Loucy (cell line): ENCODE measurements at regions not wholly inside any gene's neighbourhood (a gene's known extent, or its start where the extent isn't known, plus 50 kb on each side); places are given as distances from the start of the nearest gene placed in this dataset.

ENCODE experiments used
- H2AFZ ChIP-seq: fragments of 200-600 bp; sonication (generic); 2 replicates; pipeline ENCODE4 v1.6.0; 2016; ENCODE audit warnings: antibody characterized with exemption, mild to moderate bottlenecking, low read length, moderate library complexity
- H3F3A ChIP-seq: fragments of 200-600 bp; 2 replicates; pipeline ENCODE4 v1.6.0; 2016; ENCODE audit warnings: antibody characterized with exemption, low read depth, mild to moderate bottlenecking
- H3K27me3 ChIP-seq: fragments of 200-600 bp; sonication (generic); 2 replicates; pipeline ENCODE4 v1.6.1; 2014; ENCODE audit warnings: low read length, mild to moderate bottlenecking; ENCODE audit not compliant: insufficient read depth, poor library complexity, severe bottlenecking
- H3K36me3 ChIP-seq: fragments of 200-600 bp; sonication (generic); 2 replicates; pipeline ENCODE4 v1.6.1; 2016; ENCODE audit warnings: low read length; ENCODE audit not compliant: insufficient read depth
- H3K4me1 ChIP-seq: fragments of 200-600 bp; sonication (generic); 2 replicates; pipeline ENCODE4 v1.5.1; 2014; ENCODE audit warnings: low read length, mild to moderate bottlenecking; ENCODE audit not compliant: insufficient read depth, poor library complexity, severe bottlenecking
- H3K4me2 ChIP-seq: fragments of 200-600 bp; sonication (generic); 2 replicates; pipeline ENCODE4 v1.6.0; 2014; ENCODE audit warnings: antibody characterized with exemption, low read length, low read depth, mild to moderate bottlenecking; ENCODE audit not compliant: poor library complexity, severe bottlenecking
- H3K4me3 ChIP-seq: fragments of 200-600 bp; sonication (generic); 2 replicates; pipeline ENCODE4 v1.5.1; 2014; ENCODE audit warnings: low read length, mild to moderate bottlenecking, mixed read lengths; ENCODE audit not compliant: poor library complexity, severe bottlenecking
- H3K79me2 ChIP-seq: fragments of 200-600 bp; sonication (generic); 2 replicates; pipeline ENCODE4 v1.6.1; 2014; ENCODE audit warnings: low read length; ENCODE audit not compliant: insufficient read depth
- H3K9ac ChIP-seq: fragments of 200-600 bp; sonication (generic); 2 replicates; pipeline ENCODE4 v1.6.0; 2014; ENCODE audit warnings: mild to moderate bottlenecking, low read depth, low read length, moderate library complexity; ENCODE audit not compliant: poor library complexity, severe bottlenecking
- H3K9me2 ChIP-seq: fragments of 200-600 bp; sonication (generic); replicated peaks from 2 replicates; pipeline ENCODE4 v1.6.1; 2016; ENCODE audit warnings: low read depth, low read length, mixed read lengths
- H3K9me3 ChIP-seq: fragments of 200-600 bp; sonication (generic); 2 replicates; pipeline ENCODE4 v1.6.1; 2014; ENCODE audit warnings: mild to moderate bottlenecking, antibody characterized with exemption, low read length, low read depth; ENCODE audit not compliant: insufficient read depth
- H4K20me1 ChIP-seq: fragments of 200-600 bp; sonication (generic); 2 replicates; pipeline ENCODE4 v1.6.0; 2014; ENCODE audit warnings: antibody characterized with exemption, low read length, mild to moderate bottlenecking; ENCODE audit not compliant: insufficient read depth, poor library complexity, severe bottlenecking
- EZH2phosphoT487 ChIP-seq: fragments of 200-600 bp; IDR thresholded peaks from 2 replicates; pipeline ENCODE4 v1.6.1; 2018; ENCODE audit warnings: antibody characterized with exemption, mild to moderate bottlenecking, moderate library complexity, borderline replicate concordance
- TF ChIP-seq, protein P1 (sequence below): fragments of 200-600 bp; sonication (generic); conservative IDR thresholded peaks from 2 replicates; pipeline ENCODE4 v1.5.1; 2014; ENCODE audit warnings: mild to moderate bottlenecking, antibody characterized with exemption, low read length

DNA sequence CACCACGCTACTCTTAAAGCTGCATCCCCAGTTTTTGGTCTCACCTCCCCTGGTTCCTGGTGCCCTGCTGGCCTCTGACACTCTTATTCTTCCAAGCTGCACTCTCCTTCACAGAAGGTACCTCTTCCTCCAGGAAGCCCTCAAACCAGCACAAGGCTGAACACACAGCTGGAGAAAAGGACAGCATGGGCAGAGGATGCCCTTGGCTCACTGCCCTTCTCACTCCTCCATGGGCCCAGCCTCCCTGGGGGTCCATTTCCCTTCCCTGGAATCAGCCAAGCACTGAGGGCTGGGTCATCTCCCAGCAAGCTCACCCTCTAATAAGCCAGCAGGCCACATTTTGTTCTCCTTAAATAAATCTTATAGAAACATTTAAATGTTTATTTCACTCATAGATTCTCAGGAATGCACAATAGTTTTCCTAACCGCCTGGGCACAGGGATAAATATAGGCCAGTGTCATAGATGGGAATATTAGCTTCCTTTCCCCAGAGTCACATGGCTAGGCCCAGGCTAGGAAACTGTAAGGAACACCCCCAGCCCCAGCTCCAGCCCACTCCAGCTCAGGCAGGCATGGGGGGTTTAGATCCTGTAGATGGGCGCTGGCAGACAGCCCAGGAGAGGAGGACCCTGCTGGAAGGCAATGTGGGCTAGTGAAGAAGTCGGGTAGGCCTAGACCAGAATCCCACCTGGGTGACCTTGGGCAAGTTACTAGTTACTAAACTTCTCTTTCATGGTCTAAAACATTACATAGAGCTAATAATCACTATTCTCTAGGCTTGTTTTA, 51.5 kb downstream of the IRAG1 start:
- H3K4me2 ChIP-seq = no peak overlapping the region
- H3K9me2 ChIP-seq = no peaks in the 10 kb centered on the region
- H3K27me3 ChIP-seq = no peaks in the 10 kb centered on the region
- no peak overlapping the region for H3K9ac ChIP-seq
- H3K4me3 ChIP-seq = no peak overlapping the region
- no peaks in the 10 kb centered on the region for H3K36me3 ChIP-seq
- no peak overlapping the region for H2AFZ ChIP-seq
- no peaks in the 10 kb centered on the region for H4K20me1 ChIP-seq
- H3F3A ChIP-seq = no peaks in the 10 kb centered on the region
- no peaks in the 10 kb centered on the region for H3K79me2 ChIP-seq
- TF ChIP-seq, protein P1, sequence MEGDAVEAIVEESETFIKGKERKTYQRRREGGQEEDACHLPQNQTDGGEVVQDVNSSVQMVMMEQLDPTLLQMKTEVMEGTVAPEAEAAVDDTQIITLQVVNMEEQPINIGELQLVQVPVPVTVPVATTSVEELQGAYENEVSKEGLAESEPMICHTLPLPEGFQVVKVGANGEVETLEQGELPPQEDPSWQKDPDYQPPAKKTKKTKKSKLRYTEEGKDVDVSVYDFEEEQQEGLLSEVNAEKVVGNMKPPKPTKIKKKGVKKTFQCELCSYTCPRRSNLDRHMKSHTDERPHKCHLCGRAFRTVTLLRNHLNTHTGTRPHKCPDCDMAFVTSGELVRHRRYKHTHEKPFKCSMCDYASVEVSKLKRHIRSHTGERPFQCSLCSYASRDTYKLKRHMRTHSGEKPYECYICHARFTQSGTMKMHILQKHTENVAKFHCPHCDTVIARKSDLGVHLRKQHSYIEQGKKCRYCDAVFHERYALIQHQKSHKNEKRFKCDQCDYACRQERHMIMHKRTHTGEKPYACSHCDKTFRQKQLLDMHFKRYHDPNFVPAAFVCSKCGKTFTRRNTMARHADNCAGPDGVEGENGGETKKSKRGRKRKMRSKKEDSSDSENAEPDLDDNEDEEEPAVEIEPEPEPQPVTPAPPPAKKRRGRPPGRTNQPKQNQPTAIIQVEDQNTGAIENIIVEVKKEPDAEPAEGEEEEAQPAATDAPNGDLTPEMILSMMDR = no peak
- H3K9me3 ChIP-seq = no peaks in the 10 kb centered on the region
- peaks cover 15% of the 10 kb centered on the region for H3K4me1 ChIP-seq

- H3K27me3 ChIP-seq = no peaks in the 10 kb centered on the region
- H3K9me3 ChIP-seq = no peaks in the 10 kb centered on the region
- H2AFZ ChIP-seq = no peak overlapping the region
- no peaks in the 10 kb centered on the region for H3K9me2 ChIP-seq
- H3K9ac ChIP-seq = no peak overlapping the region
- no peak overlapping the region for H3K4me3 ChIP-seq
- no peaks in the 10 kb centered on the region for H3K79me2 ChIP-seq
- H4K20me1 ChIP-seq = no peaks in the 10 kb centered on the region
- H3K4me1 ChIP-seq = peaks cover 7% of the 10 kb centered on the region
- H3K4me2 ChIP-seq = no peak overlapping the region
- no peak for TF ChIP-seq EZH2phosphoT487
- TF ChIP-seq, protein P1 = no peak
- H3F3A ChIP-seq = no peaks in the 10 kb centered on the region
- H3K36me3 ChIP-seq = no peaks in the 10 kb centered on the region
These were observed 52.2 kb downstream of the IRAG1 start for GRCh38 chr11:10641177-10641911.

DNA sequence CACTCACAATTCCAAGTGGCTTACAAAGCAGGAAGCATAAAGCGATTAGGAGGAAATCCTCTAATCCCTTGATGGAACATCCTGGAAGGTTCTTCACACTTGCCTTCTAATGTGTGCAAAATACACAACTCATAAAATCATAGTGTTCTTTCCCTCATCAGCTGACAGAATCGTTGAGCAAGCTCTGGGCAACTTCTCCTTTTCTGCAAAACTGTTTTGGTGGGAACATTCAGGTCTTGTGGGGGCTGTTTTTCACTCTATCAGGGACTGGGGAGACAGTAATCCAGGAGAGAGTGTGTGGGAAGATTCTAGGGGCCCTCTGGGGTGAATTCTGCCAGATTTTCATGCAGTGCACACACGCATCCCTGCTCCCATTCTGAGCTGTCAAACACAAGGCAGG, 53.2 kb downstream of the IRAG1 start:
- no peak overlapping the region for H2AFZ ChIP-seq
- no peaks in the 10 kb centered on the region for H3K9me2 ChIP-seq
- H3K4me2 ChIP-seq = no peak overlapping the region
- no peaks in the 10 kb centered on the region for H3K36me3 ChIP-seq
- H3K79me2 ChIP-seq = no peaks in the 10 kb centered on the region
- H3K9ac ChIP-seq = no peak overlapping the region
- H3F3A ChIP-seq = no peaks in the 10 kb centered on the region
- H3K4me3 ChIP-seq = no peak overlapping the region
- no peaks in the 10 kb centered on the region for H4K20me1 ChIP-seq
- no peaks in the 10 kb centered on the region for H3K4me1 ChIP-seq
- H3K9me3 ChIP-seq = no peaks in the 10 kb centered on the region
- no peaks in the 10 kb centered on the region for H3K27me3 ChIP-seq
- no peak for TF ChIP-seq EZH2phosphoT487
- TF ChIP-seq, protein P1 = no peak
